ENCODE measurements at regions not wholly inside any gene's neighbourhood (a gene's known extent, or its start where the extent isn't known, plus 50 kb on each side); places are given as distances from the start of the nearest gene placed in this dataset.

- no peaks in the 10 kb centered on the region for H3K27me3 ChIP-seq (ENCODE audit: control insufficient read depth, insufficient read depth, low read length)
- no peaks in the 10 kb centered on the region for H3K4me1 ChIP-seq (ENCODE audit: control insufficient read depth, insufficient read depth, low read length)
- no peak for DNase-seq
- H3K9me3 ChIP-seq (replicated peaks; ENCODE audit: control insufficient read depth, low read depth, low read length), result no peaks in the 10 kb centered on the region
- H3K36me3 ChIP-seq (ENCODE audit: control insufficient read depth, insufficient read depth, low read length), result no peaks in the 10 kb centered on the region
- H3K4me3 ChIP-seq (ENCODE audit: low read length), result no peak overlapping the region
- 40% methylated on average over 1 of the region's 6 CpGs for WGBS (ENCODE audit: insufficient coverage)
- no peak overlapping the region for H3K27ac ChIP-seq (ENCODE audit: low read length)
Measured at GRCh38 chr6:153192943-153193885, 62.1 kb upstream of the RGS17 start.

DNA sequence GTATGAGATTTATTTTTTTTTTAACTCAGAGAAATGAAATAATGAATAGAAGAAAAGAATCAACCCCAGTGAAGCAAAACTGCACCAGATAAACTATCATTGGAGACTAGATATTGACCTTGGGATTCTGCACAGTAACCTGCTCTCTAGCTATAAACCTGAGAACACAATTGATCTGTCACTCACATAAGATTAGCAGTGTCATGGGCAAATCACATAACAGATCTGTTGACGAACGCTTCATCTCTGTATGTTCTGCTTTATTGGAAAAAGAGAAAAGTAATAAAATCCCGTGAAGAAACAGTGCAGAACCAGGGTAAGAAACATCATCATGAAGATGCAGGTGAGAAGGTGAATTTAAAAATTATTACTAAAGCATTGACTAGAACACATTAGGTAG is 52.8 kb upstream of the RGS17 start:
- H3K4me3 ChIP-seq (ENCODE audit: low read length), result no peak overlapping the region
- no peaks in the 10 kb centered on the region for H3K27me3 ChIP-seq (ENCODE audit: control insufficient read depth, insufficient read depth, low read length)
- H3K4me1 ChIP-seq (ENCODE audit: control insufficient read depth, insufficient read depth, low read length), result no peaks in the 10 kb centered on the region
- no peak overlapping the region for H3K27ac ChIP-seq (ENCODE audit: low read length)
- no peaks in the 10 kb centered on the region for H3K36me3 ChIP-seq (ENCODE audit: control insufficient read depth, insufficient read depth, low read length)
- no peaks in the 10 kb centered on the region for H3K9me3 ChIP-seq (replicated peaks; ENCODE audit: control insufficient read depth, low read depth, low read length)
- no peak for DNase-seq
- WGBS (ENCODE audit: insufficient coverage), result no CpG with 5 or more reads among the region's 3 CpGs
